ENCODE measurements at regions not wholly inside any gene's neighbourhood (a gene's known extent, or its start where the extent isn't known, plus 50 kb on each side); places are given as distances from the start of the nearest gene placed in this dataset.
A peak's percentile ranks its signal among the peaks of the same experiment; 100 is the strongest.

DNA sequence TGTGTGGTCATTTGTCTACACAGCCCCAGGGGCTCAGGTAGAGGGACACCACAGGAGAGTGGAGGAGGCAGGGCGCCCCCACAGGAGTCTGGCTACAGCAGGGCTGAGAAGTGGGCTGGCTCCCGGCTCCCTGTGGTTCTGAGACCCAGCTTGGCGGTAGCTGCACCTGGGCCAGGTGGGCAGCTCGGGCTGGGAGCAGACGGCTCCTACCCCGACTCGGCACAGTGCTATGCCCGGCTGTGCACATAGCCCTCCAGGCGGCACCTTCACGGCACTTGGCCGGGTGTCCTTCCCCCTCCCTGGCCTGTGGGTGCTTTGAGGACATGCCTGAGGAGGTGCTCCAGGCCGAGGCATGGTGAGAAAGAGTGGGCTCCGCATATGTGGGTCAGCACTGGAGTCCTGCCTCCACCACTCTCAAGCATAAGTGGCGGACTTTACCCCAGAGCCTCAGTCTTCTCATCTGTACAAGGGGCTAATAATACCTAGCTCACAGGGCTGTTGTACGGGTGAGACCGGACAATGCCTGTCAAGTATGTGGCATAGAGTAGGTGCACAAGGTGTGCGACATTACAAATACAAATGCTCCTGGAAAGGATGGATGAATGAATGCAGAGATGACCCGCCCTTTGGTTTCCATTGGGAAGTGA, 50.1 kb upstream of the JPH3 start:
- Histone ChIP-seq H3K36me3 (no peaks in the 10 kb centered on the region), H3K27ac (no peak overlapping the region), H3K27me3 (peaks cover 19% of the 10 kb centered on the region), H3K4me1 (peaks cover 6% of the 10 kb centered on the region), H3K9me3 (no peaks in the 10 kb centered on the region), H3K4me3 (no peak overlapping the region)
- no peak for DNase-seq (ENCODE audit: low spot score in 2 of 2)
- WGBS, result 98% methylated on average over 5 of the region's 18 CpGs
- TF ChIP-seq EP300 (IDR thresholded peaks at IDR 0.05) (no peak), POLR2AphosphoS5 (IDR thresholded peaks at IDR 0.05) (no peak), POLR2A (IDR thresholded peaks at IDR 0.05) (no peak)
- TF ChIP-seq, protein P1, sequence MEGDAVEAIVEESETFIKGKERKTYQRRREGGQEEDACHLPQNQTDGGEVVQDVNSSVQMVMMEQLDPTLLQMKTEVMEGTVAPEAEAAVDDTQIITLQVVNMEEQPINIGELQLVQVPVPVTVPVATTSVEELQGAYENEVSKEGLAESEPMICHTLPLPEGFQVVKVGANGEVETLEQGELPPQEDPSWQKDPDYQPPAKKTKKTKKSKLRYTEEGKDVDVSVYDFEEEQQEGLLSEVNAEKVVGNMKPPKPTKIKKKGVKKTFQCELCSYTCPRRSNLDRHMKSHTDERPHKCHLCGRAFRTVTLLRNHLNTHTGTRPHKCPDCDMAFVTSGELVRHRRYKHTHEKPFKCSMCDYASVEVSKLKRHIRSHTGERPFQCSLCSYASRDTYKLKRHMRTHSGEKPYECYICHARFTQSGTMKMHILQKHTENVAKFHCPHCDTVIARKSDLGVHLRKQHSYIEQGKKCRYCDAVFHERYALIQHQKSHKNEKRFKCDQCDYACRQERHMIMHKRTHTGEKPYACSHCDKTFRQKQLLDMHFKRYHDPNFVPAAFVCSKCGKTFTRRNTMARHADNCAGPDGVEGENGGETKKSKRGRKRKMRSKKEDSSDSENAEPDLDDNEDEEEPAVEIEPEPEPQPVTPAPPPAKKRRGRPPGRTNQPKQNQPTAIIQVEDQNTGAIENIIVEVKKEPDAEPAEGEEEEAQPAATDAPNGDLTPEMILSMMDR (IDR thresholded peaks at IDR 0.05), result no peak

- peaks cover 2% of the 10 kb centered on the region for H3K4me1 ChIP-seq
- no peak overlapping the region for H3K4me3 ChIP-seq
- TF ChIP-seq, protein P1 (IDR thresholded peaks at IDR 0.05), result no peak
- TF ChIP-seq POLR2A (IDR thresholded peaks at IDR 0.05), result no peak
- TF ChIP-seq EP300 (IDR thresholded peaks at IDR 0.05), result no peak
- TF ChIP-seq POLR2AphosphoS5 (IDR thresholded peaks at IDR 0.05), result no peak
- no peak overlapping the region for H3K27ac ChIP-seq
- no peak for DNase-seq (ENCODE audit: low spot score in 2 of 2)
- H3K36me3 ChIP-seq, result no peaks in the 10 kb centered on the region
- H3K27me3 ChIP-seq, result peaks cover 16% of the 10 kb centered on the region
- 76% methylated on average over 5 of the region's 5 CpGs for WGBS
- no peaks in the 10 kb centered on the region for H3K9me3 ChIP-seq
Measured at GRCh38 chr16:87551487-87551886, 50.8 kb upstream of the JPH3 start.

GRCh38 chr16:87550495-87550961, 51.8 kb upstream of the JPH3 start:
- Histone ChIP-seq H3K36me3 (no peaks in the 10 kb centered on the region), H3K27ac (no peak overlapping the region), H3K4me1 (no peaks in the 10 kb centered on the region), H3K27me3 (peaks cover 12% of the 10 kb centered on the region), H3K4me3 (no peak overlapping the region), H3K9me3 (no peaks in the 10 kb centered on the region)
- DNase-seq (ENCODE audit: low spot score in 2 of 2), result no peak
- 53% methylated on average over 22 of the region's 28 CpGs for WGBS
- TF ChIP-seq, protein P1 (IDR thresholded peaks at IDR 0.05), result peak; percentile 61 to 96
- no peak for TF ChIP-seq EP300 (IDR thresholded peaks at IDR 0.05)
- TF ChIP-seq POLR2AphosphoS5 (IDR thresholded peaks at IDR 0.05), result no peak

DNA sequence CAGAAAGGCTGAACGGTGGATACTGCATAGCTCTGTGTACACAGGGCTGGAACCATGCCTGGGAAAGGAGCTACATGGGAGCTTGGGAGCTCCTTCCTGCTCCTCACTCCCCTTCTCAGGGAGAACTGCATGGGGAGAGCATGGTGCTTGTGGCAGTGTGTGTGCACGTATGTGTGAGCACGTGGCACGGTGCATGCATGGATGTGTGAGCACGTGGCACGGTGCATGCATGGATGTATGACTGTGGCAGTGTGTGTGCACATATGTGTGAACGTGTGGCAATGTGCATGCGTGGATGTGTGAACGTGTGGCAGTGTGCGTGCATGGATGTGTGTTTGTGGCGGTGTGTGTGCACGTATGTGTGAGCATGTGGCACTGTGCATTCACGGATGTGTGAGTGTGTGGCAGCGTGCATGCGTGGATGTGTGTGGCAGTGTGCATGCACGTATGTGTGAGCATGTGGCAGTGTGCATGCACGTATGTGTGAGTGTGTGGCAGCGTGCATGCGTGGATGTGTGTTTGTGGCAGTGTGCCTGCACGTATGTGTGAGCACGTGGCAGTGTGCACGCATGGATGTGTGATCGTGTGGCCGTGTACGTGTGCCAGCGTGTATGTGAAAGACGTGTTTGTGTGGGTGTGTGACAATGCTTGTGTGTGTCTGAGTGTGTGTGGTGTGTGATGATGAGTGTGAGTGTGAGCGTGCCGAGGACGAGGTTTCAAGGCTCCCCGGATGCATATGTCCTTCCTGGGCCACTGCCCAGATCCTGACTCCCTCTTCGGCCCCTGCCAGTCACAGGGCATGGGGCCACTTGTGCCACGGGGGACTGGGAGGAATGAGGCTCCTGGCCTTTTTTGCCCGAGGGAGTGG, 52.4 kb upstream of the JPH3 start:
- no peaks in the 10 kb centered on the region for H3K36me3 ChIP-seq
- 76% methylated on average over 33 of the region's 34 CpGs for WGBS
- no peaks in the 10 kb centered on the region for H3K9me3 ChIP-seq
- H3K27ac ChIP-seq, result no peak overlapping the region
- DNase-seq (ENCODE audit: low spot score in 2 of 2), result no peak
- H3K27me3 ChIP-seq, result peaks cover 11% of the 10 kb centered on the region
- TF ChIP-seq EP300 (IDR thresholded peaks at IDR 0.05) (no peak), POLR2A (IDR thresholded peaks at IDR 0.05) (no peak), POLR2AphosphoS5 (IDR thresholded peaks at IDR 0.05) (no peak)
- TF ChIP-seq, protein P1 (IDR thresholded peaks at IDR 0.05), result no peak
- no peaks in the 10 kb centered on the region for H3K4me1 ChIP-seq
- H3K4me3 ChIP-seq, result no peak overlapping the region

DNA sequence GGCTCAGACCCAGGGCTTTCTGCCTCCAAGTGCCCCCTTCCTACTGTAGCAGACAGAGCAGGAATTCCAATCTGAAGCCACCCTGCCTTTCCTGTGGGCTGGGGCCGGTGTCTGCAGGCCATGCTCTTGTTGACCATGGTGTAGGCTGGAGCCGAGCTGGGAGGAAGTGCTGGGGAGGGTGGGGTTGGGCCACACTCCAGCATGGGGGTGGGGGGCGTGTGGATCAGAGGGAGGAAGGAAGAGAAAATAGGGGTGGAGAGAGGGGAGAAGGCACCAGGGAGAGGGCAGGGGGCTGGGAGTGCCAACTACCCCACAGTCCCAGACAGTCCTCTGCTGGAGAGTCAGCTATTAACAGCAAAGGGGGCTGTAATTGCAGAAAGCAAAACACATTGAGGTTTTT, 54.3 kb upstream of the JPH3 start:
- H3K4me3 ChIP-seq, result no peak overlapping the region
- 40% methylated on average over 3 of the region's 3 CpGs for WGBS
- no peak overlapping the region for H3K27ac ChIP-seq
- peaks cover 9% of the 10 kb centered on the region for H3K27me3 ChIP-seq
- no peak for DNase-seq (ENCODE audit: low spot score in 2 of 2)
- TF ChIP-seq POLR2A (IDR thresholded peaks at IDR 0.05) (no peak), POLR2AphosphoS5 (IDR thresholded peaks at IDR 0.05) (no peak), EP300 (IDR thresholded peaks at IDR 0.05) (no peak)
- TF ChIP-seq, protein P1 (IDR thresholded peaks at IDR 0.05), result no peak
- H3K4me1 ChIP-seq, result no peaks in the 10 kb centered on the region
- H3K9me3 ChIP-seq, result no peaks in the 10 kb centered on the region
- no peaks in the 10 kb centered on the region for H3K36me3 ChIP-seq

All from suprapubic skin (tissue), 4 donors.